ENCODE measurements at regions not wholly inside any gene's neighbourhood (a gene's known extent, or its start where the extent isn't known, plus 50 kb on each side); places are given as distances from the start of the nearest gene placed in this dataset.

- no peak for DNase-seq
These were observed 64.4 kb upstream of the HRH1 start for GRCh38 chr3:11089931-11090330.

- DNase-seq, result no peak
These were observed 63.7 kb upstream of the HRH1 start for GRCh38 chr3:11090551-11090950.

- DNase-seq, result no peak
These were observed 63.2 kb upstream of the HRH1 start for GRCh38 chr3:11091088-11091590.

- no peak for DNase-seq
These were observed 62.5 kb upstream of the HRH1 start for GRCh38 chr3:11091791-11092190.

- no peak for DNase-seq
These were observed 60.4 kb upstream of the HRH1 start for GRCh38 chr3:11093823-11094340.

GRCh38 chr3:11095932-11096265 lies 58.4 kb upstream of the HRH1 start:
- DNase-seq, result no peak

- peak; percentile 57 for DNase-seq
These were observed 57.8 kb upstream of the HRH1 start for GRCh38 chr3:11096266-11097139.

- DNase-seq, result no peak
These were observed 55.0 kb upstream of the HRH1 start for GRCh38 chr3:11099306-11099705.

Data from GDM1 (cell line).